ENCODE measurements at regions not wholly inside any gene's neighbourhood (a gene's known extent, or its start where the extent isn't known, plus 50 kb on each side); places are given as distances from the start of the nearest gene placed in this dataset.

- Histone ChIP-seq H3K9ac (ENCODE audit: low read length) (no peak overlapping the region), H3K4me2 (ENCODE audit: low read depth, low read length, poor library complexity, severe bottlenecking) (no peak overlapping the region)
- no peak for TF ChIP-seq EZH2phosphoT487 (conservative IDR thresholded peaks at IDR 0.05; ENCODE audit: low read length)
- TF ChIP-seq CTCF (IDR thresholded peaks at IDR 0.05; ENCODE audit: insufficient read depth, low read length, poor library complexity, severe bottlenecking), result no peak
These were observed 321.5 kb upstream of the AKR1E2 start for GRCh38 chr10:4504550-4504949.

GRCh38 chr10:4503076-4503475, 322.9 kb upstream of the AKR1E2 start:
- Histone ChIP-seq H3K36me3 (ENCODE audit: low read length) (no peaks in the 10 kb centered on the region), H3K9ac (ENCODE audit: low read length) (no peak overlapping the region), H2AFZ (ENCODE audit: low read depth, low read length, severe bottlenecking) (no peak overlapping the region), H3K27me3 (ENCODE audit: low read length) (no peaks in the 10 kb centered on the region), H3K4me3 (ENCODE audit: insufficient read depth, low read length, poor library complexity, severe bottlenecking) (no peak overlapping the region), H4K20me1 (ENCODE audit: low read depth, low read length) (no peaks in the 10 kb centered on the region), H3K9me3 (ENCODE audit: insufficient read depth, low read length) (no peaks in the 10 kb centered on the region), H3K79me2 (ENCODE audit: insufficient read depth, low read length) (no peaks in the 10 kb centered on the region), H3K4me2 (ENCODE audit: low read depth, low read length, poor library complexity, severe bottlenecking) (no peak overlapping the region), H3K27ac (ENCODE audit: low read depth, low read length) (no peak overlapping the region), H3K9me2 (replicated peaks; ENCODE audit: insufficient read depth, low read length) (no peaks in the 10 kb centered on the region), H3F3A (ENCODE audit: insufficient read depth) (no peaks in the 10 kb centered on the region)
- TF ChIP-seq EZH2phosphoT487 (conservative IDR thresholded peaks at IDR 0.05; ENCODE audit: low read length) (no peak), CTCF (IDR thresholded peaks at IDR 0.05; ENCODE audit: insufficient read depth, low read length, poor library complexity, severe bottlenecking) (no peak)

More at GRCh38 chr10:4504550-4504949, 321.5 kb upstream of the AKR1E2 start:
- Histone ChIP-seq H4K20me1 (ENCODE audit: low read depth, low read length) (no peaks in the 10 kb centered on the region), H3F3A (ENCODE audit: insufficient read depth) (no peaks in the 10 kb centered on the region), H2AFZ (ENCODE audit: low read depth, low read length, severe bottlenecking) (no peak overlapping the region), H3K4me3 (ENCODE audit: insufficient read depth, low read length, poor library complexity, severe bottlenecking) (no peak overlapping the region), H3K79me2 (ENCODE audit: insufficient read depth, low read length) (no peaks in the 10 kb centered on the region), H3K27me3 (ENCODE audit: low read length) (no peaks in the 10 kb centered on the region), H3K9me3 (ENCODE audit: insufficient read depth, low read length) (no peaks in the 10 kb centered on the region), H3K9me2 (replicated peaks; ENCODE audit: insufficient read depth, low read length) (no peaks in the 10 kb centered on the region), H3K36me3 (ENCODE audit: low read length) (no peaks in the 10 kb centered on the region), H3K27ac (ENCODE audit: low read depth, low read length) (no peak overlapping the region)

GRCh38 chr10:4501306-4501705, 324.7 kb upstream of the AKR1E2 start:
- no peaks in the 10 kb centered on the region for H3K79me2 ChIP-seq (ENCODE audit: insufficient read depth, low read length)
- no peak for TF ChIP-seq EZH2phosphoT487 (conservative IDR thresholded peaks at IDR 0.05; ENCODE audit: low read length)
- TF ChIP-seq CTCF (IDR thresholded peaks at IDR 0.05; ENCODE audit: insufficient read depth, low read length, poor library complexity, severe bottlenecking), result no peak
- H3K9ac ChIP-seq (ENCODE audit: low read length), result no peak overlapping the region
- no peak overlapping the region for H3K4me2 ChIP-seq (ENCODE audit: low read depth, low read length, poor library complexity, severe bottlenecking)
- no peaks in the 10 kb centered on the region for H4K20me1 ChIP-seq (ENCODE audit: low read depth, low read length)
- H3K36me3 ChIP-seq (ENCODE audit: low read length), result no peaks in the 10 kb centered on the region
- H3K27me3 ChIP-seq (ENCODE audit: low read length), result no peaks in the 10 kb centered on the region
- H3K27ac ChIP-seq (ENCODE audit: low read depth, low read length), result no peak overlapping the region
- H3K4me3 ChIP-seq (ENCODE audit: insufficient read depth, low read length, poor library complexity, severe bottlenecking), result no peak overlapping the region
- H2AFZ ChIP-seq (ENCODE audit: low read depth, low read length, severe bottlenecking), result no peak overlapping the region
- no peaks in the 10 kb centered on the region for H3F3A ChIP-seq (ENCODE audit: insufficient read depth)
- no peaks in the 10 kb centered on the region for H3K9me2 ChIP-seq (replicated peaks; ENCODE audit: insufficient read depth, low read length)
- no peaks in the 10 kb centered on the region for H3K9me3 ChIP-seq (ENCODE audit: insufficient read depth, low read length)
